Neural cell (in vitro differentiated cells): ENCODE measurements at regions not wholly inside any gene's neighbourhood (a gene's known extent, or its start where the extent isn't known, plus 50 kb on each side); places are given as distances from the start of the nearest gene placed in this dataset.

Experiments
- H2AFZ ChIP-seq: fragments of 200-600, 300-800 bp; sonication (generic), shearing (Covaris generic); 2 replicates; pipeline ENCODE4 v1.6.0; 2014; ENCODE audit warnings: low read depth, mild to moderate bottlenecking, antibody characterized with exemption, low read length, moderate library complexity
- H3F3A ChIP-seq: fragments of 200-600 bp; shearing (Covaris generic); 2 replicates; pipeline ENCODE4 v1.6.1; 2016; ENCODE audit warnings: mild to moderate bottlenecking, moderate library complexity, mixed read lengths, antibody characterized with exemption, low read length; ENCODE audit not compliant: insufficient read depth, poor library complexity, severe bottlenecking
- H3K27ac ChIP-seq: fragments of 200-600, 300-800 bp; sonication (generic), shearing (Covaris generic); 2 replicates; pipeline ENCODE4 v1.5.1; 2014; ENCODE audit warnings: mild to moderate bottlenecking, low read length, moderate library complexity
- H3K27me3 ChIP-seq: fragments of 300-800, 200-600 bp; sonication (generic), shearing (Covaris generic); 2 replicates; pipeline ENCODE4 v1.6.0; 2014; ENCODE audit warnings: mild to moderate bottlenecking, low read depth, low read length, moderate library complexity; ENCODE audit not compliant: insufficient read depth
- H3K36me3 ChIP-seq: fragments of 300-800, 200-600 bp; sonication (generic), shearing (Covaris generic); 2 replicates; pipeline ENCODE4 v1.5.1; 2014; ENCODE audit warnings: mild to moderate bottlenecking, antibody characterized with exemption, low read length, moderate library complexity; ENCODE audit not compliant: insufficient read depth
- H3K4me2 ChIP-seq: fragments of 300-800, 200-600 bp; sonication (generic), shearing (Covaris generic); 2 replicates; pipeline ENCODE4 v1.6.0; 2014; ENCODE audit warnings: mild to moderate bottlenecking, low read length
- H3K4me3 ChIP-seq: fragments of 300-800, 200-600 bp; sonication (generic), shearing (Covaris generic); 2 replicates; pipeline ENCODE4 v1.5.1; 2014; ENCODE audit warnings: mild to moderate bottlenecking, low read length, moderate library complexity
- H3K79me2 ChIP-seq: fragments of 200-600 bp; shearing (Covaris generic); replicated peaks from 2 replicates; pipeline ENCODE4 v1.6.0; 2014; ENCODE audit warnings: mild to moderate bottlenecking, low read length, moderate library complexity; ENCODE audit not compliant: insufficient read depth
- H3K9ac ChIP-seq: fragments of 300-800, 200-600 bp; sonication (generic), shearing (Covaris generic); 2 replicates; pipeline ENCODE4 v1.6.1; 2016; ENCODE audit warnings: mild to moderate bottlenecking, low read length, mixed read lengths
- H3K9me2 ChIP-seq: fragments of 200-600 bp; shearing (Covaris generic); 2 replicates; pipeline ENCODE4 v1.6.1; 2016; ENCODE audit warnings: mild to moderate bottlenecking, low read length, mixed read lengths; ENCODE audit not compliant: insufficient read depth
- H3K9me3 ChIP-seq: fragments of 200-600, 300-800 bp; sonication (generic), shearing (Covaris generic); 2 replicates; pipeline ENCODE4 v1.6.1; 2016; ENCODE audit warnings: mild to moderate bottlenecking, mixed run types, low read length, moderate library complexity, mixed read lengths
- H4K20me1 ChIP-seq: fragments of 200-600 bp; shearing (Covaris generic); 2 replicates; pipeline ENCODE4 v1.6.1; 2016; ENCODE audit warnings: mild to moderate bottlenecking, mixed run types; ENCODE audit not compliant: insufficient read depth
- CTCF ChIP-seq: fragments of 450-650 bp; IDR thresholded peaks from 2 replicates; pipeline ENCODE4 v1.5.1; 2014; ENCODE audit warnings: antibody characterized with exemption, mild to moderate bottlenecking, moderate library complexity; ENCODE audit not compliant: poor library complexity, severe bottlenecking
- EP300 ChIP-seq: fragments of 450-650 bp; conservative IDR thresholded peaks from 2 replicates; pipeline ENCODE4 v1.6.1; 2014; ENCODE audit warnings: antibody characterized with exemption, mild to moderate bottlenecking, moderate library complexity; ENCODE audit not compliant: poor library complexity, severe bottlenecking
- EZH2 ChIP-seq: fragments of 200-600, 300-800 bp; shearing (Covaris generic), sonication (generic); IDR thresholded peaks from 2 replicates; pipeline ENCODE4 v1.6.1; 2014; ENCODE audit warnings: antibody characterized with exemption, low read length, borderline replicate concordance, mild to moderate bottlenecking; ENCODE audit not compliant: insufficient read depth, poor library complexity, severe bottlenecking
- MXI1 ChIP-seq: fragments of 450-650 bp; conservative IDR thresholded peaks from 2 replicates; pipeline ENCODE4 v1.6.1; 2014; ENCODE audit warnings: antibody characterized with exemption, mild to moderate bottlenecking; ENCODE audit not compliant: poor library complexity, severe bottlenecking
- POLR2AphosphoS5 ChIP-seq: IDR thresholded peaks from 2 replicates; pipeline ENCODE4 v1.6.1; 2012
- RAD21 ChIP-seq: fragments of 450-650 bp; conservative IDR thresholded peaks from 2 replicates; pipeline ENCODE4 v1.6.1; 2014; ENCODE audit warnings: antibody characterized with exemption, mild to moderate bottlenecking, moderate library complexity
- REST ChIP-seq: IDR thresholded peaks from 2 replicates; pipeline ENCODE4 v1.6.1; 2012; ENCODE audit warnings: borderline replicate concordance
- SMC3 ChIP-seq: fragments of 450-650 bp; conservative IDR thresholded peaks from 2 replicates; pipeline ENCODE4 v1.6.1; 2014; ENCODE audit warnings: antibody characterized with exemption, mild to moderate bottlenecking, moderate library complexity; ENCODE audit not compliant: poor library complexity
- TAF1 ChIP-seq: IDR thresholded peaks from 2 replicates; pipeline ENCODE4 v1.6.1; 2012; ENCODE audit warnings: low read depth

GRCh38 chr10:44662051-44662450, 249.1 kb upstream of the TMEM72 start:
- no peak overlapping the region for H2AFZ ChIP-seq
- no peaks in the 10 kb centered on the region for H3K27me3 ChIP-seq
- H3K4me3 ChIP-seq = no peak overlapping the region
- no peak overlapping the region for H3K27ac ChIP-seq
- H3K9me2 ChIP-seq = no peaks in the 10 kb centered on the region
- no peaks in the 10 kb centered on the region for H3F3A ChIP-seq
- H3K79me2 ChIP-seq = no peaks in the 10 kb centered on the region
- H3K9ac ChIP-seq = no peak overlapping the region
- no peak overlapping the region for H3K4me2 ChIP-seq
- no peaks in the 10 kb centered on the region for H3K9me3 ChIP-seq
- H3K36me3 ChIP-seq = no peaks in the 10 kb centered on the region
- TF ChIP-seq CTCF (no peak), EP300 (no peak), EZH2 (no peak)
- H4K20me1 ChIP-seq = no peaks in the 10 kb centered on the region

GRCh38 chr10:44668336-44668735, 242.8 kb upstream of the TMEM72 start:
- Histone ChIP-seq H3K9me2 (no peaks in the 10 kb centered on the region), H3K79me2 (no peaks in the 10 kb centered on the region), H3K4me3 (no peak overlapping the region)

More at GRCh38 chr10:44668336-44668735, 242.8 kb upstream of the TMEM72 start:
- Histone ChIP-seq H3K27me3 (no peaks in the 10 kb centered on the region), H3K9ac (no peak overlapping the region), H4K20me1 (no peaks in the 10 kb centered on the region), H3K4me2 (no peak overlapping the region), H3F3A (no peaks in the 10 kb centered on the region), H2AFZ (no peak overlapping the region), H3K36me3 (no peaks in the 10 kb centered on the region), H3K27ac (no peak overlapping the region), H3K9me3 (no peaks in the 10 kb centered on the region)
- TF ChIP-seq TAF1 (no peak), REST (no peak), CTCF (no peak), SMC3 (no peak), POLR2AphosphoS5 (no peak), MXI1 (no peak), EZH2 (no peak), EP300 (no peak), RAD21 (no peak)
